GM21515 (cell line): ENCODE measurements at regions not wholly inside any gene's neighbourhood (a gene's known extent, or its start where the extent isn't known, plus 50 kb on each side); places are given as distances from the start of the nearest gene placed in this dataset.
"Not testable (repeated sequence)": the region's sequence is repeated elsewhere in the genome, so short reads cannot be mapped to it uniquely, and the experiment has no call there.

Experiments used
- ATAC-seq: cut with Tn5 transposase; IDR thresholded peaks from one replicate; pipeline ENCODE4 v1.9.1; 2021; ENCODE audit not compliant: unreplicated experiment

DNA sequence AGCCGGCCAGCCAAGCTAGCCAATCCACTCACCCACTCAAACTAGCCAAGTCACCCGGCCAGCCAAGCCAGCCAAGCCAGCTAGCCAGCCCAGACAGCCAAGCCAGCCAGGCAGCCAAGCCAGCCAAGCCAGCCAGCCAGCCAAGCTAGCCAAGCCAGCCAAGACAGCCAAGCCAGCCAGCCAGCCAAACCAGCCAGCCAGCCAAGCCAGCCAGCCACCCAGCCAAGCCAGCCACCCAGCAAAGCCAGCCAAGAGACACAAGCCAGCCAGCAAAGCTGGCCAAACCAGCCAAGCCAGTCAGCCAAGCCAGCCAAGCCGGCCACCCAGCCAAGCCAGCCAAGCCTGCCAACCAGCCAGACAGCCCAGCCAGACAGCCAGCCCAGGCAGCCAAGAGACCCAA lies 322.2 kb upstream of the PLGLB2 start:
- not testable (repeated sequence) for ATAC-seq

DNA sequence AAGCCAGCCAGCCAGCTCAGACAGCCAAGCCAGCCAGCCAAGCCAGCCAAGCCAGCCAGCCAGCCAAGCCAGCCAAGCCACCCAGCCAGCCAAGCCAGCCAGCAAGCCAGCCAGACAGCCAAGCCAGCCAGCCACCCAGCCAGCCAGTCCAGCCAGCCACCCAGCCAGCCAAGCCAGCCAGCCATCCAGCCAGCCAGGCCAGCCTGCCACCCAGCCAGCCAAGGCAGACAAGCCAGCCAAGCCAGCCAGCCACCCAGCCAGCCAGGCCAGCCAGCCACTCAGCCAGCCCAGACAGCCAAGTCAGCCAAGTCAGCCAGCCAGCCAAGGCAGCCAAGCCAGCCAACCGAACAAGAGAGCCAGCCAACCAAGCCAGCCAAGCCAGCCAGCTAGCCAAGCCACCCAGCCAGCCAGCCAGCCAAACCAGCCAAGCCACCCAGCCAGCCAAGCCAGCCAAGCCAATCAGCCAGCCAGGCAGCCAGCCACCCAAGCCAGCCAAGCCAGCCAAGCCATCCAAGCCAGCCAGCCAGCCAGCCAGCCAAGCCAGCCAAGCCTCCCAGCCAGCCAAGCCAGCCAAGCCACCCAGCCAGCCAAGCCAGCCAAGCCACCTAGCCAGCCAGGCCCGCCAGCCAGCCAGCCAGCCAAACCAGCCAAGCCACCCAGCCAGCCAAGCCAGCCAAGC lies 319.3 kb upstream of the PLGLB2 start:
- not testable (repeated sequence) for ATAC-seq

DNA sequence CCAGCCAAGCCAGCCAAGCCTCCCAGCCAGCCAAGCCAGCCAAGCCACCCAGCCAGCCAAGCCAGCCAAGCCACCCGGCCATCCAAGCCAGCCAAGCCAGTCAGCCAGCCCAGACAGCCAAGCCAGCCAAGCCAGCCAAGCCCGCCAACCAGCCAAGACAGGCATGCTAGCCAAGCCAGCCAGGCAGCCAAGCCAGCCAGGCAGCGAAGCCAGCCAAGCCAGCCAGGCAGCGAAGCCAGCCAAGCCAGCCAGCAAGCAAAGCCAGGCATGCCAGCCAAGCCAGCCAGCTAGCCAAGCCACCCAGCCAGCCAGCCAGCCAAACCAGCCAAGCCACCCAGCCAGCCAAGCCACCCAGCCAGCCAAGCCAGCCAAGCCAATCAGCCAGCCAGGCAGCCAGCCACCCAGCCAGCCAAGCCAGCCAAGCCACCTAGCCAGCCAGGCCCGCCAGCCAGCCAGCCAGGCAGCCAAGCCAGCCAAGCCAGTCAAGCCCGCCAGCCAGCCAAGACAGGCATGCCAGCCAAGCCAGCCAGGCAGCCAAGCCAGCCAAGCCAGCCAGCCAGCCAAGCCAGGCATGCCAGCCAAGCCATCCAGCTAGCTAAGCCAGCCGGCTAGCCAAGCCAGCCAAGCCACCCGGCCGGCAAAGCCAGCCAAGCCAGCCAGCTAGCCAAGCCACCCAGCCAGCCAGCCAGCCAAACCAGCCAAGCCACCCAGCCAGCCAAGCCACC lies 318.5 kb upstream of the PLGLB2 start:
- ATAC-seq, result not testable (repeated sequence)

DNA sequence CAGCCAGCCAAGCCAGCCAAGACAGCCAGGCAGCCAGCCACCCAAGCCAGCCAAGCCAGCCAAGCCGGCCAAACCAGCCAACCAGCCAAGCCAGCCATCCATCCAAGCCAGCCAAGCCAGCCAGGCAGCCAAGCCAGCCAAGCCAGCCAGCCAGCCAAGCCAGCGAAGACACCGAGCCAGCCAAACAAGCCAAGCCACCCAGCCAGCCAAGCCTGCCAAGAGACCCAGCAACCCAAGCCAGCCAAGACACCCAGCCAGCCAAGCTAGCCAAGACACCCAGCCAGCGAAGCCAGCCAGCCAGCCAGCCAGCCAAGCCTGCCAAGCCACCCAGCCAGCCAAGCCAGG lies 318.0 kb upstream of the PLGLB2 start:
- ATAC-seq, result not testable (repeated sequence)

DNA sequence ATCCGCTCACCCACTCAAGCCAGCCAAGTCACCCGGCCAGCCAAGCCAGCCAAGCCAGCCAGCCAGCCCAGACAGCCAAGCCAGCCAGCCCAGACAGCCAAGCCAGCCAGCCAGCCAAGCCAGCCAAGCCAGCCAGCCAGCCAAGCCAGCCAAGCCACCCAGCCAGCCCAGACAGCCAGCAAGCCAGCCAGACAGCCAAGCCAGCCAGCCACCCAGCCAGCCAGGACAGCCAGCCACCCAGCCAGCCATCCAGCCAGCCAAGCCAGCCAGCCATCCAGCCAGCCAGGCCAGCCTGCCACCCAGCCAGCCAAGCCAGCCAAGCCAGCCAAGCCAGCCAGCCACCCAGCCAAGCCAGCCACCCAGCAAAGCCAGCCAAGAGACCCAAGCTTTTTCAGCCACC lies 316.8 kb upstream of the PLGLB2 start:
- ATAC-seq, result not testable (repeated sequence)

- not testable (repeated sequence) for ATAC-seq
These were observed 315.0 kb upstream of the PLGLB2 start for GRCh38 chr2:87432711-87433453.

GRCh38 chr2:87436007-87436406 lies 311.9 kb upstream of the PLGLB2 start:
- not testable (repeated sequence) for ATAC-seq

GRCh38 chr2:87437701-87438260 lies 310.1 kb upstream of the PLGLB2 start:
- ATAC-seq, result not testable (repeated sequence)

- ATAC-seq, result not testable (repeated sequence)
These were observed 309.0 kb upstream of the PLGLB2 start for GRCh38 chr2:87438780-87439454.

DNA sequence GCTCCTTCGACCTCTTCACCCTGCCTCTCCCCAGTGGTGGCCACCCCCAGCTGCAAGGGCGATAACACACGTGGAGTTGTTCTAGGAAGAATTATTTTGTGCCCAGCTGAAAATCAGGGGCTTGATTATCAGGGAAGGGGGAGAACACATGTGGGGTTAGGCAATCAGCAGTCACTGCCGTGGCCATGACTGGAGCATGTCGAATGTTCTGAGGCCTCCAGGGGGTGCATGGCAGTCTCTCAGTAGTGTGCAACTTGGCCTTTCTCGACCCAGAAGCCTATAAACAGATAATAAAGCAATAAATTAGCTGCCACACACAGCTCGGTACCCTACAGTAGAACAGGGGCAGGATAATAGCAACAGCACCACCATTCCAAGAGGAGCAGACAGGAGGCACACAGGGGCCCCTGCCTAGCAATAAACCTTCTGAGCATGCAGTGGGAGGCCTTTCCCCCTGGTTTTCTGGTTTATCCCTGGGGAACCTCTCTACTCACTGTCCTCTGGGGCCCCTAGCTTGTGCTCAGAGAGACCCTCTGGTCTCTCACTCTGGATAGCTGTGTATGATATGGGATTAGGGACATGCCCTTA lies 308.2 kb upstream of the PLGLB2 start:
- not testable (repeated sequence) for ATAC-seq

DNA sequence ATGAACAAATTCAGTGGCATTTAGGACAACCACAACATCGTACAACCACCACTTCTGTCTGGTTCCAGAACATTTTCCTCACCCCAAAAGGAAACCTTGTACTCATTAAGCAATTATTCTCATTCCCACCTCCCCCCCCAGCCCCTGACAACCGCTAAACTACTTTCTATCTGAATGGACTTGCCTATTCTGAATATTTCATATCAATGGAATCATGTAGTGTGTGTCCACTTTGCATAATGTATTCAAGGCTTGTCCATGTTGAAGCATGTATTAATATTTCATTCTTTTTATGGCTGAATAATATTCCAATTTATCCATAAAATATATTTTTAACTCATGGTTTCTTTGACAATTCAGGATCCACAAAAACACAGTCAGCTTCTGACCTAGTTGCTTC lies 307.2 kb upstream of the PLGLB2 start:
- ATAC-seq, result not testable (repeated sequence)

DNA sequence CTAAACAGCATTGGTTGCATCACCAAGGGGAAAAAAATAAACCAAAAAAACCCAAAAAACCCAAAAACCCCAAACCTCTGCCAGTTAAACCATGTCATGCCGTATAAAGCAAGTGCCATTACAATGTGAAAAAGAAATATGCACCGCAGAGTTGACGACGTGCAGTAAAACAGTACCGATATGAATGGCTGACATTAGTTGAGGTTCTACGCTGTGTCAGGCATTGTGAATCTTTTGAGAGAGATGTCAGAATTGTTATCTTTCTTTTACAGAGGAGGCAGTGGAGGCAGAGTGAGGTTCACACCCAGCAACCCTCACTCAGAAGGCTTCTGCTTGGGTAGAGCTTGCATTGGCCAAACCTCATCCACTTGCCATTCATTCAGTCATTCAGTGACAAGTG lies 306.5 kb upstream of the PLGLB2 start:
- not testable (repeated sequence) for ATAC-seq

GRCh38 chr2:87442983-87443577 lies 304.8 kb upstream of the PLGLB2 start:
- ATAC-seq, result peak; percentile 98

DNA sequence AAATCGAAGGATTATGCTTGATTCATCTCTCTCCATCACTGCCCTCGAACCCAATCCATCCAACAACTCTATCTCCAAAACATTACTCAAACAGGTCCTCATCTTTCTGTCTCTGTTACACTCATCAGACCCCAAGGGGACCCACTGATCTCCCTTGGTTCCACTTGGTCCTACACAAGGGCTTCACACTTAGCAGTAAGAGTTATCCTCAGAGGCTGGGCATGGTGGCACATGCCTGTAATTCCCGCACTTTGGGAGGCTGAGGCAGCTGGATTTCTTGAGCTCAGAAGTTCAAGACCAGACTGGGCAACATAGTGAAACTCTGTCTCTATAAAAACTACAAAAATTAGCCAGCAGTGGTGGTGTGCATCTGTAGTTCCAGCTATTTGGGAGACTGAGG lies 302.9 kb upstream of the PLGLB2 start:
- ATAC-seq, result not testable (repeated sequence)

DNA sequence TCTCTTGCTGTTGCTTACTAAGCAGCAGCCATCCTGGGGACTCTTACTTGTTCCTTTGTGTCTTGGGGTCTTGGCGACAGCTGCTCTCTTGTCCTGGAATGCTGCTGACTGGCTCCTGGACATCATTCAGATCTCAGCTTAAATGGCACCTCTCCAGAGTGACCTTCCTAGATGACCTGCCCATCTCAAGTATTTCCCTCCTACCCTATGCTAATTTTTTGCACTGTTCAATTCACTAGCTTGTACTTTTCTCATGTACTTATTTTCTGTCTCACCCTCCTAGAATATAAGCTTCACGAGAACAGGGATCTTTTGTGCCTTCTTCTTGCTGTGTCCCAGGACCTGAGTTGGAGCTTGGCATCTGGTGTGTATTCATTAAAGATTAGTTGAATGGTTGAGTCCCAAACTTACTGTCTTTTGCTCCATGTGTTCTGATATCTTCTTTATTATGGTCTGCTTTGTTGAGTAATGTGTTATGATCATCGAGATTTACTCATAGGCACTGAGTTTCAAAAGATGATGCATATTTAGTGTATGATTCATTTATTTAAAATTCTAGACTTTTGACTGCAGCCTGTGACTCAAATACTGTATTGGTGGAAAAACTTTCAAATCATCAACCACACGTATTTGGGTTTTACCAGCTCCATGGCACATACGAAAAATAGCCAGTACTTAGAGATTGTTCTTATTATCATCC lies 302.1 kb upstream of the PLGLB2 start:
- ATAC-seq, result not testable (repeated sequence)

DNA sequence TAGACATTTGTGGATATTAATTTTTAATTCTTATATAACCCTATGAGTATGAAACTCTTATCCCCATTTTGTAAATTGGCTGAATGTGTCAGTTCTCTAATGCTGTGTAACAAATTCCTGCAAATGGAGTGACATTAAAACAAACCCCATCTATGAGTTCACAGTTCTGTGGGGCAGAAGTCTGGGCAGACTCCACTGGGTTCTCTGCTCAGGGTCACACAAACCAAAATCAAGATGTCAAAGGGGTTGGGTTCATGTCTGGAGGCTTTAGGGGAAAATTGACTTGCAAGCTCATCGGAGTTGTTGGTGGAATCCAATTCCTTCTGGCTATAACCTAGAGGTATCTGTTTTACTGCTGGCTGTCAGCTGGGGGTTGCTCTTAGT lies 301.6 kb upstream of the PLGLB2 start:
- ATAC-seq, result not testable (repeated sequence)

- not testable (repeated sequence) for ATAC-seq
These were observed 298.4 kb upstream of the PLGLB2 start for GRCh38 chr2:87449462-87449980.

DNA sequence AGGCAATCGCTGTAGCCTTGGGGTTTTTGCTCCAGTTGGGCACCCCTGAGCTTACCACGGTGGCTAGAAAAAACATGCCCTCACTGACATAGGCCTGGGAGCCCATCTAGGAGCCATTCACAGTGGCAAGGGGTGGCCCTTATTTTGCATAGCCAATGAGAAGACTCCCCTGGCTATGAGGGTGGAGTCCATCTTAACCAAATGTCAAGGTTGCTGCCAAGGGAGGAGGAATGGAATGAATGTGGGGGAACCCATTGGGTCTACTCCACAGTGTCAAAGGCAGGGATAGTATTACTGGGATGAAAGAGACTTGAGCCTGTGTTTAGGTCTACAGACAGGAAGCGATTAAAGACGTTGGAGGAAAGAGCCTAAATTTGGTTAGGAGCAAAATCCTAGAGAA lies 295.7 kb upstream of the PLGLB2 start:
- ATAC-seq, result not testable (repeated sequence)

GRCh38 chr2:87452861-87453260 lies 295.0 kb upstream of the PLGLB2 start:
- not testable (repeated sequence) for ATAC-seq
